Panc1 (cell line): ENCODE measurements at regions not wholly inside any gene's neighbourhood (a gene's known extent, or its start where the extent isn't known, plus 50 kb on each side); places are given as distances from the start of the nearest gene placed in this dataset.

Source experiments
- POLR2AphosphoS5 ChIP-seq: IDR thresholded peaks from 2 replicates; pipeline ENCODE4 v1.6.1; 2012; ENCODE audit warnings: mild to moderate bottlenecking, low read depth, low read length, moderate library complexity
- SIN3A ChIP-seq: IDR thresholded peaks from 2 replicates; pipeline ENCODE4 v1.6.1; 2012; ENCODE audit warnings: low read depth, mild to moderate bottlenecking, low read length, moderate library complexity, borderline replicate concordance; ENCODE audit not compliant: insufficient read depth
- TCF7L2 ChIP-seq: IDR thresholded peaks from 2 replicates; pipeline ENCODE4 v1.6.1; 2011; ENCODE audit warnings: mild to moderate bottlenecking, low read depth, low read length, inconsistent platforms
- TF ChIP-seq, protein P1 (sequence below): fragments of 450-650 bp; IDR thresholded peaks from 2 replicates; pipeline ENCODE4 v1.5.1; 2017; ENCODE audit warnings: mild to moderate bottlenecking
- TF ChIP-seq, protein P2 (sequence below), 2 experiments: IDR thresholded peaks; 2 replicates each; pipeline ENCODE4 v1.6.1; 2011 to 2012; ENCODE audit warnings: low read depth in 2 of 2, control low read depth in 1 of 2, low read length in 1 of 2, mild to moderate bottlenecking in 1 of 2, moderate library complexity in 1 of 2; ENCODE audit not compliant: insufficient read depth in 1 of 2

DNA sequence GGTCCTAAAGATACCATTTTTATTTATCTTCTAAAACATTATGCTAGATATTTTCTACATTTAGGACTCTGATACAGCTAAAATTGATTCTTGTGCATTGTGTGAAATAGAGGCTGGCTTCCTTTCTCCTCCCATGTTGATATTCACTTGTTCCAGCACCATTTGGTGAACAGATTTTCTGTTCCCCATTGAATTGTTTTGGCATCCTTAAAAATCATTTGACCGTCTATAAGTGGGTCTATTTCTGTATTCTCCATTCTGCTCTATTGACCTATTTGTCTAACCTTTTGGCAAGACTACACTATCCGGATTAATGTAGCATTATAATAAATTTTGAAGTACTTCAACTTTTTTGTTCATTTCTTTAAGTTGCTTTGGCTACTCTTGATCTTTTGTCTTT lies 2689.2 kb downstream of the PCDH9 start:
- TF ChIP-seq, protein P1, sequence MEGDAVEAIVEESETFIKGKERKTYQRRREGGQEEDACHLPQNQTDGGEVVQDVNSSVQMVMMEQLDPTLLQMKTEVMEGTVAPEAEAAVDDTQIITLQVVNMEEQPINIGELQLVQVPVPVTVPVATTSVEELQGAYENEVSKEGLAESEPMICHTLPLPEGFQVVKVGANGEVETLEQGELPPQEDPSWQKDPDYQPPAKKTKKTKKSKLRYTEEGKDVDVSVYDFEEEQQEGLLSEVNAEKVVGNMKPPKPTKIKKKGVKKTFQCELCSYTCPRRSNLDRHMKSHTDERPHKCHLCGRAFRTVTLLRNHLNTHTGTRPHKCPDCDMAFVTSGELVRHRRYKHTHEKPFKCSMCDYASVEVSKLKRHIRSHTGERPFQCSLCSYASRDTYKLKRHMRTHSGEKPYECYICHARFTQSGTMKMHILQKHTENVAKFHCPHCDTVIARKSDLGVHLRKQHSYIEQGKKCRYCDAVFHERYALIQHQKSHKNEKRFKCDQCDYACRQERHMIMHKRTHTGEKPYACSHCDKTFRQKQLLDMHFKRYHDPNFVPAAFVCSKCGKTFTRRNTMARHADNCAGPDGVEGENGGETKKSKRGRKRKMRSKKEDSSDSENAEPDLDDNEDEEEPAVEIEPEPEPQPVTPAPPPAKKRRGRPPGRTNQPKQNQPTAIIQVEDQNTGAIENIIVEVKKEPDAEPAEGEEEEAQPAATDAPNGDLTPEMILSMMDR, result no peak
- TF ChIP-seq, protein P2, sequence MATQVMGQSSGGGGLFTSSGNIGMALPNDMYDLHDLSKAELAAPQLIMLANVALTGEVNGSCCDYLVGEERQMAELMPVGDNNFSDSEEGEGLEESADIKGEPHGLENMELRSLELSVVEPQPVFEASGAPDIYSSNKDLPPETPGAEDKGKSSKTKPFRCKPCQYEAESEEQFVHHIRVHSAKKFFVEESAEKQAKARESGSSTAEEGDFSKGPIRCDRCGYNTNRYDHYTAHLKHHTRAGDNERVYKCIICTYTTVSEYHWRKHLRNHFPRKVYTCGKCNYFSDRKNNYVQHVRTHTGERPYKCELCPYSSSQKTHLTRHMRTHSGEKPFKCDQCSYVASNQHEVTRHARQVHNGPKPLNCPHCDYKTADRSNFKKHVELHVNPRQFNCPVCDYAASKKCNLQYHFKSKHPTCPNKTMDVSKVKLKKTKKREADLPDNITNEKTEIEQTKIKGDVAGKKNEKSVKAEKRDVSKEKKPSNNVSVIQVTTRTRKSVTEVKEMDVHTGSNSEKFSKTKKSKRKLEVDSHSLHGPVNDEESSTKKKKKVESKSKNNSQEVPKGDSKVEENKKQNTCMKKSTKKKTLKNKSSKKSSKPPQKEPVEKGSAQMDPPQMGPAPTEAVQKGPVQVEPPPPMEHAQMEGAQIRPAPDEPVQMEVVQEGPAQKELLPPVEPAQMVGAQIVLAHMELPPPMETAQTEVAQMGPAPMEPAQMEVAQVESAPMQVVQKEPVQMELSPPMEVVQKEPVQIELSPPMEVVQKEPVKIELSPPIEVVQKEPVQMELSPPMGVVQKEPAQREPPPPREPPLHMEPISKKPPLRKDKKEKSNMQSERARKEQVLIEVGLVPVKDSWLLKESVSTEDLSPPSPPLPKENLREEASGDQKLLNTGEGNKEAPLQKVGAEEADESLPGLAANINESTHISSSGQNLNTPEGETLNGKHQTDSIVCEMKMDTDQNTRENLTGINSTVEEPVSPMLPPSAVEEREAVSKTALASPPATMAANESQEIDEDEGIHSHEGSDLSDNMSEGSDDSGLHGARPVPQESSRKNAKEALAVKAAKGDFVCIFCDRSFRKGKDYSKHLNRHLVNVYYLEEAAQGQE (IDR thresholded peaks at IDR 0.05; ENCODE audit: insufficient read depth in 1 of 2, low read depth in 2 of 2, low read length in 1 of 2), result no peak
- TF ChIP-seq POLR2AphosphoS5, result no peak
- TF ChIP-seq TCF7L2, result no peak
- TF ChIP-seq SIN3A, result no peak
